GM13977 (cell line): ENCODE measurements at regions not wholly inside any gene's neighbourhood (a gene's known extent, or its start where the extent isn't known, plus 50 kb on each side); places are given as distances from the start of the nearest gene placed in this dataset.

ENCODE experiments used
- DNase-seq: peaks from one replicate; pipeline ENCODE4 v3.0.0; 2012; ENCODE audit warnings: low spot score
- in situ Hi-C: fragments of 300-500 bp; cut with MboI; formaldehyde crosslinking; loops from one replicate; pipeline ENCODE4 v1.12.0; 2022; ENCODE audit warnings: low sequenced_read_pairs, low pct_unique_long_range_greater_than_20kb, mixed read lengths, inconsistent platforms; ENCODE audit not compliant: unreplicated experiment
- TF ChIP-seq, protein P1 (sequence below): IDR thresholded peaks from 2 replicates; pipeline ENCODE4 v1.5.1; 2012; ENCODE audit warnings: mild to moderate bottlenecking, control low read depth; ENCODE audit not compliant: insufficient read depth; ENCODE audit errors: extremely low read depth, missing control alignments

- TF ChIP-seq, protein P1, sequence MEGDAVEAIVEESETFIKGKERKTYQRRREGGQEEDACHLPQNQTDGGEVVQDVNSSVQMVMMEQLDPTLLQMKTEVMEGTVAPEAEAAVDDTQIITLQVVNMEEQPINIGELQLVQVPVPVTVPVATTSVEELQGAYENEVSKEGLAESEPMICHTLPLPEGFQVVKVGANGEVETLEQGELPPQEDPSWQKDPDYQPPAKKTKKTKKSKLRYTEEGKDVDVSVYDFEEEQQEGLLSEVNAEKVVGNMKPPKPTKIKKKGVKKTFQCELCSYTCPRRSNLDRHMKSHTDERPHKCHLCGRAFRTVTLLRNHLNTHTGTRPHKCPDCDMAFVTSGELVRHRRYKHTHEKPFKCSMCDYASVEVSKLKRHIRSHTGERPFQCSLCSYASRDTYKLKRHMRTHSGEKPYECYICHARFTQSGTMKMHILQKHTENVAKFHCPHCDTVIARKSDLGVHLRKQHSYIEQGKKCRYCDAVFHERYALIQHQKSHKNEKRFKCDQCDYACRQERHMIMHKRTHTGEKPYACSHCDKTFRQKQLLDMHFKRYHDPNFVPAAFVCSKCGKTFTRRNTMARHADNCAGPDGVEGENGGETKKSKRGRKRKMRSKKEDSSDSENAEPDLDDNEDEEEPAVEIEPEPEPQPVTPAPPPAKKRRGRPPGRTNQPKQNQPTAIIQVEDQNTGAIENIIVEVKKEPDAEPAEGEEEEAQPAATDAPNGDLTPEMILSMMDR, result no peak
- in situ Hi-C loops, result no loop called here
- DNase-seq, result no peak
Measured at GRCh38 chr15:47293466-47294162, 423.7 kb upstream of the SEMA6D start.

- DNase-seq, result no peak
- in situ Hi-C loops, result no loop called here
- TF ChIP-seq, protein P1, result no peak
Measured at GRCh38 chr15:47294765-47295259, 422.5 kb upstream of the SEMA6D start.

- no peak for DNase-seq
- in situ Hi-C loops, result no loop called here
- TF ChIP-seq, protein P1, result no peak
Measured at GRCh38 chr15:47296881-47297280, 420.4 kb upstream of the SEMA6D start.

- TF ChIP-seq, protein P1, result no peak
- DNase-seq, result no peak
- in situ Hi-C loops, result no loop called here
Measured at GRCh38 chr15:47299846-47300434, 417.4 kb upstream of the SEMA6D start.

- DNase-seq, result no peak
- in situ Hi-C loops, result no loop called here
- TF ChIP-seq, protein P1, result no peak
Measured at GRCh38 chr15:47300596-47300995, 416.7 kb upstream of the SEMA6D start.

DNA sequence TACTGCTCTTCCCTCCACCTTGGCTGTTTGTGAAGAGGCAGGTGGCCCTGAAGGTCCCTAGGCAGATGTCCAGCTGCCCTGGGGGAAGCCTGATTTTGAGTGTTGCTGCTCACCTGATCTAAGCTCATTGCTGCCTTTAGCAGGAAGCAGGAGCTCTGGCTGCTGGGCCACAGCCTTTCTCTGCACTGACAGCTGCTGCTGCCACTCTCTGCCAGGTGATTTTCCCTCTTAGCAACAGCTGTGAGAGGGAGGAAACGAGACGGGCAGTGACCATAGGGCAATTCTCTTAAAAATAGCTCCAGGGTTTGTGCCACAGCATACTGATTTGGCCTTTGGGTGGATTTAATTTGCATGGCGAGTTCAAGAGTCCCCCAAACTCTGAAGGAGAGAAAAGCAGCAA is 415.8 kb upstream of the SEMA6D start:
- TF ChIP-seq, protein P1, result no peak
- in situ Hi-C loops, result no loop called here
- no peak for DNase-seq

DNA sequence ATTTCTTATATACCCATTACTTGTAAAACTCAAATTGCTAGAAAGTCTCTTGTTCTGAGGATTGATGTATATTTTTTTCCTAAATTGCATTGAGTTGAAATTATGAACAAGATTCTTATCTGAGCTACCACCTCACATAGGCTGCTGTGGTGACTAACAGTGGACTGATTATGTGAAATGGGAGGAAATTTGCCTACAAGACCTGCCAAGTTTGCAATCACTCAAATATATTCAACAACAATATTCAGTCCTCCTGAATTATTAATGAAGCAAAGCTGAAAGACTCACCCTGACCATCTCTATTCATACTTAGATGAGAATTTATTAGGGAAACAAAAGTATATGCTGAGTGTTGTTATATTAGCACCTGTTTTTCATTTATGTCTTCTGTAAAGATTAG is 412.6 kb upstream of the SEMA6D start:
- no peak for DNase-seq
- TF ChIP-seq, protein P1, result no peak
- in situ Hi-C loops, result no loop called here
